ENCODE measurements at regions not wholly inside any gene's neighbourhood (a gene's known extent, or its start where the extent isn't known, plus 50 kb on each side); places are given as distances from the start of the nearest gene placed in this dataset.

DNA sequence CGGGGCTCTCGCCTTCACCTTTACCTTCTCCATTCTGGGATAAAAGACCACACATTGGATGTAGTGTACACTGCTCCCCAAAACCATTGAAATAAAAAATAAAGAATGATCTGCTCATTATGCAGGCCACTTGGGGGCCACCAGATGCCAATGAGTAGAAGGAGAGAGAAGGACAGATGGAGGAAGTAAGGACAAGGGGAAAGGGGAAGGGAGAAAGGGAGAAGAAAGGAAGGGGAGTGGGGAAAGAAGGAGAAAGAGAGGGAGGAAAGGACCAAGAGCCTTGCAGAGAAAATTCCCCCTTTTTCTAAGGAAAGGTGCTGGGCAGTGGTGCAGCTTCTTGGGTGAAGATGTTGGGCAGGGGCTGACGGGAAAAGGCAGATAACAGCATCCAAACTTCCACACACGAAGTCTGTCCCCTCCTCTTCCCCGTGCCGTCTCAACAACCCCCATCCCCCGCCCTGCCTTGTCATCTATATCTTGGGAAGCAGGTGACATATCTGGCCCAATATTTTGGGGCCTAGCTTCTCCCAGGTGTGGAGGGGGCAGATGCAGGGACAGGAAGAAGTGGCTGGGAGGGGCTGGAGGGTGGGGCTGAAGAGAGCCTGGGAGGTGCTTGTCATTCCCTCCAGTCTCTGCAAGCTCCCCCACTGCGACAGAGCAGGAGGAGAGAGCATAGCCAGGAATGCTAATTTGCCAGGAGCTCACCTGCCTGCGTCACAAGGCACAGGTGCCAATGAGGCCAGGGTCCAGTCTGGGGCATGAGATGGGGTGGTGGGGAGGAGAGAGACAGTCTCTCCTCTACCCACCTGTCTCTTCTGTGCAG, 107.5 kb downstream of the SINHCAF start:
- no peak for TF ChIP-seq CTCF (IDR thresholded peaks at IDR 0.05; ENCODE audit: unreplicated experiment in 3 of 3)
- Mint-ChIP-seq H3K4me3 (no peak overlapping the region), H3K36me3 (ENCODE audit: low read depth) (no peaks in the 10 kb centered on the region), H3K27ac (no peak overlapping the region), H3K27me3 (ENCODE audit: low read depth) (peaks cover 18% of the 10 kb centered on the region), H3K4me1 (peaks cover 5% of the 10 kb centered on the region), H3K9me3 (no peaks in the 10 kb centered on the region)

- Mint-ChIP-seq H3K4me1 (peaks cover 5% of the 10 kb centered on the region), H3K27me3 (ENCODE audit: low read depth) (peaks cover 19% of the 10 kb centered on the region), H3K4me3 (no peak overlapping the region), H3K27ac (no peak overlapping the region), H3K9me3 (no peaks in the 10 kb centered on the region), H3K36me3 (ENCODE audit: low read depth) (no peaks in the 10 kb centered on the region)
- TF ChIP-seq CTCF (IDR thresholded peaks at IDR 0.05; ENCODE audit: unreplicated experiment in 3 of 3): no peak
These were observed 106.4 kb downstream of the SINHCAF start for GRCh38 chr12:31219521-31219920.

GRCh38 chr12:31220061-31220460, 105.9 kb downstream of the SINHCAF start:
- Mint-ChIP-seq H3K36me3 (ENCODE audit: low read depth) (no peaks in the 10 kb centered on the region), H3K27me3 (ENCODE audit: low read depth) (peaks cover 19% of the 10 kb centered on the region), H3K4me1 (peaks cover 5% of the 10 kb centered on the region), H3K27ac (no peak overlapping the region), H3K4me3 (no peak overlapping the region), H3K9me3 (no peaks in the 10 kb centered on the region)
- TF ChIP-seq CTCF (IDR thresholded peaks at IDR 0.05; ENCODE audit: unreplicated experiment in 3 of 3): no peak

DNA sequence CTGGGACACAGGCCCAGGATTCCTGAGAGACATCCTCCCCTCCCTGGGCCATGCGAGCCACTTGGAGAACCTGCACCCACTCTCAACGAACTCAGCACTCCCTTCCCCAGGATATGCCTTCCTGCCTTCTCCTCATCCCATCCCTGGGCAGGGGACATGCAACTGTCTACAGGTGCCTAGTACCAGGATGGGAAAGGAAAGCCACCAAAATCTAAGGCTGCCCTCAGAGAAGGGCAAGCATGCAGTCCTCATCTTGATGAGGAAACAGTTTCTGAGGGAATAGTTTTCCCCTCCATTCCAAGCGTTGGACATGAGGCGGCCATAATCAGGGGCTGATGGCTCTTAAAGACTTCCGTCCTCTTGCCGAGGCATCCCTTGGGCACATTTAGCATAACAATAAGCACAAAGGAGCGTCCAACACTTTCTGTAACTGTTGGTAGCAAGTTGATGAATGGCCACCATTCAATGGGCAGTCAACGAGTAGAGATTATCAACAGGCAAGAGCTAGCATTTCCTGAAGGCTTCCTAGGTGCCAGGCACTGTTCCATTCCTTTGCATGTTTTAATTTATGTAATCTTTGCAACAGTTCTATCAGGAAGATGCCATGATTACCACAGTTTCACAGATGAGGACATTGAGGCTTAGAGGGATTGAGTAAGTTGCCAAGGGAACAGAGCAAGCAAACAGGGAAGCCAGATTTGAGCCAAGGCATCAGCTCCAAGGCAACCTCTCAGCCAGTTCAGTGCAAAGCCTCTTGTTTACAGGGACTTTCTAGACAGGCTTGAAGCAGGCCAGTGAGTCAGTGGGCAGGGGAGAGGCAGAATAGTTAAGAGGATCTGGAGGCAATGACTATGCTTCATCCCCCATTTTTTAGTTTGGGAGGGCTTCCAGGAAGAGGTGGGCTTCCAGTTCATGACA, 105.1 kb downstream of the SINHCAF start:
- peaks cover 18% of the 10 kb centered on the region for H3K27me3 Mint-ChIP-seq (ENCODE audit: low read depth)
- no peaks in the 10 kb centered on the region for H3K36me3 Mint-ChIP-seq (ENCODE audit: low read depth)
- H3K9me3 Mint-ChIP-seq: no peaks in the 10 kb centered on the region
- no peak overlapping the region for H3K27ac Mint-ChIP-seq
- H3K4me3 Mint-ChIP-seq: no peak overlapping the region
- H3K4me1 Mint-ChIP-seq: peaks cover 5% of the 10 kb centered on the region
- no peak for TF ChIP-seq CTCF (IDR thresholded peaks at IDR 0.05; ENCODE audit: unreplicated experiment in 3 of 3)

GRCh38 chr12:31221551-31221945, 104.4 kb downstream of the SINHCAF start:
- Mint-ChIP-seq H3K36me3 (ENCODE audit: low read depth) (no peaks in the 10 kb centered on the region), H3K27ac (no peak overlapping the region), H3K4me1 (peaks cover 5% of the 10 kb centered on the region), H3K4me3 (no peak overlapping the region), H3K9me3 (no peaks in the 10 kb centered on the region), H3K27me3 (ENCODE audit: low read depth) (peaks cover 15% of the 10 kb centered on the region)
- no peak for TF ChIP-seq CTCF (IDR thresholded peaks at IDR 0.05; ENCODE audit: unreplicated experiment in 3 of 3)

All from nephron (organoid).